T47D (cell line): ENCODE measurements at regions not wholly inside any gene's neighbourhood (a gene's known extent, or its start where the extent isn't known, plus 50 kb on each side); places are given as distances from the start of the nearest gene placed in this dataset.
"Not testable (repeated sequence)": the region's sequence is repeated elsewhere in the genome, so short reads cannot be mapped to it uniquely, and the experiment has no call there.

ENCODE experiments used
- DNase-seq, 2 experiments: peaks; one replicate each; pipeline versions ENCODE4 v3.0.0 to v3.0.0-alpha.2; 2011 to 2012; ENCODE audit warnings: low read depth in 1 of 2, low spot score in 1 of 2
- JUND ChIP-seq: IDR thresholded peaks from 2 replicates; pipeline ENCODE4 v1.6.1; 2012; ENCODE audit warnings: low read depth
- in situ Hi-C: cut with HindIII; loops from 2 replicates; pipeline ENCODE4 v1.10.0; 2016; ENCODE audit warnings: low sequenced_read_pairs, low pct_unique_long_range_greater_than_20kb

- no peak for TF ChIP-seq JUND
- DNase-seq: no peak
- in situ Hi-C loops: no loop called here
These were observed 316.2 kb downstream of the VRK1 start for GRCh38 chr14:97113339-97113738.

- TF ChIP-seq JUND: no peak
- in situ Hi-C loops: no loop called here
- DNase-seq: no peak
These were observed 319.4 kb downstream of the VRK1 start for GRCh38 chr14:97116546-97116945.

- no peak for DNase-seq
- TF ChIP-seq JUND: no peak
- in situ Hi-C loops: no loop called here
These were observed 320.5 kb downstream of the VRK1 start for GRCh38 chr14:97117693-97118092.

- DNase-seq: no peak
- in situ Hi-C loops: no loop called here
- no peak for TF ChIP-seq JUND
These were observed 323.0 kb downstream of the VRK1 start for GRCh38 chr14:97120204-97120603.

- in situ Hi-C loops: no loop called here
- no peak for DNase-seq
- no peak for TF ChIP-seq JUND
These were observed 323.4 kb downstream of the VRK1 start for GRCh38 chr14:97120611-97121031.

GRCh38 chr14:97129639-97130038 lies 332.5 kb downstream of the VRK1 start:
- DNase-seq: no peak
- in situ Hi-C loops: no loop called here
- no peak for TF ChIP-seq JUND

- in situ Hi-C loops, DNase-seq: not testable (repeated sequence)
These were observed 338.7 kb downstream of the VRK1 start for GRCh38 chr14:97135847-97136246.

GRCh38 chr14:97137705-97138104 lies 340.5 kb downstream of the VRK1 start:
- TF ChIP-seq JUND: no peak
- in situ Hi-C loops: no loop called here
- no peak for DNase-seq

GRCh38 chr14:97138801-97139200 lies 341.6 kb downstream of the VRK1 start:
- in situ Hi-C loops: no loop called here
- DNase-seq: peak in 1 of 2 experiments; percentile 29
- no peak for TF ChIP-seq JUND

GRCh38 chr14:97143011-97143410 lies 345.8 kb downstream of the VRK1 start:
- TF ChIP-seq JUND: no peak
- DNase-seq: no peak
- in situ Hi-C loops: no loop called here

GRCh38 chr14:97143456-97143855 lies 346.3 kb downstream of the VRK1 start:
- DNase-seq: no peak
- TF ChIP-seq JUND: no peak
- in situ Hi-C loops: no loop called here

GRCh38 chr14:97148021-97148420 lies 350.8 kb downstream of the VRK1 start:
- DNase-seq, in situ Hi-C loops: not testable (repeated sequence)

- TF ChIP-seq JUND: no peak
- DNase-seq: no peak
- in situ Hi-C loops: no loop called here
These were observed 352.6 kb downstream of the VRK1 start for GRCh38 chr14:97149775-97150174.

- TF ChIP-seq JUND: no peak
These were observed 356.3 kb downstream of the VRK1 start for GRCh38 chr14:97153527-97153926.

More at GRCh38 chr14:97153527-97153926, 356.3 kb downstream of the VRK1 start:
- in situ Hi-C loops: no loop called here
- DNase-seq: no peak
